ENCODE measurements at regions not wholly inside any gene's neighbourhood (a gene's known extent, or its start where the extent isn't known, plus 50 kb on each side); places are given as distances from the start of the nearest gene placed in this dataset.
"Not testable (repeated sequence)": the region's sequence is repeated elsewhere in the genome, so short reads cannot be mapped to it uniquely, and the experiment has no call there.

- DNase-seq: no peak
These were observed 101.8 kb upstream of the EIF5 start for GRCh38 chr14:103232031-103232808.

DNA sequence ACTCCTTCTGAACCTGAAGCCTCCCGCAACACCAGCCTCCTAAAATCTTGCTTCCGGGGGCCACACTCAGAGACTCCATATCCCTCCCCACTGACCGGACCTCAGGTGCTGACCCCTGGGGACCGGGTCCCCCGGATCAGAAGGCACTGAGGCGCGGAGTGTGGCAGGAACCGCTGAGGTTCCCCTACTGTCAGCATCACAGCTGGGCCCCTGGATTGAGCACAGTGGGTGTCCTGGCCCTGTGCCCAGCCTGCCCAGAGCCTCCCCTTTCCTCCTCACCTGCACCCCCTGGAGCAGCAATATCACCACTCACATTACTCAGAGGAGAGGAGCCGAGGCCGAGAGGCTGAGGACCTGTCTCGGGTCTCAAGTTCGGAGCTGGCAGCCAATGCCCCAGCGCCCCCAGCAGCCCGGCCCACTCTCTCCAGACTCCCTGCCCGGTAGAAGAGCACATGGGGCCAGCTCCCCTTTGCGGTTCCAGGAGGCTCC is 101.2 kb upstream of the EIF5 start:
- no peak for DNase-seq

DNA sequence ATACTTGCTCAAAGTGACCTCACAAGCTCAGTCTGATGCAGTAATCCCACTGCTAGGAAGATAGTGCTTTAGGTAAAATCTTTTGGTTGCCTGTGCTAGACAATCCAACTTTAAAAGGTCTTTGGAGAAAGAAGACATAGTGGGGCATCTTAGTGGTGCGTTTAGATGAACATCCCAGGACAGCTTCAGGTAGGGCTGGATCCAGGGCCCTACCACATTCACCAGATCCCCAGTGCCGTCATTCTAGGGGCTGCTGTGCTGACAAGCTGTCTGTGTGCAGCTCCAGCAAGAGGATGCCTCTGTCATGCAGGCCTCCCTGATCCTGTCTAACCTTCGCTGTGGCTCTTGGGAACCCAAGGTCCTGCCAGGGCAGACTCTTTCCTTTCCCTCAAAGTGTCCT is 100.7 kb upstream of the EIF5 start:
- no peak for DNase-seq

- DNase-seq: not testable (repeated sequence)
These were observed 99.2 kb upstream of the EIF5 start for GRCh38 chr14:103234826-103235225.

DNA sequence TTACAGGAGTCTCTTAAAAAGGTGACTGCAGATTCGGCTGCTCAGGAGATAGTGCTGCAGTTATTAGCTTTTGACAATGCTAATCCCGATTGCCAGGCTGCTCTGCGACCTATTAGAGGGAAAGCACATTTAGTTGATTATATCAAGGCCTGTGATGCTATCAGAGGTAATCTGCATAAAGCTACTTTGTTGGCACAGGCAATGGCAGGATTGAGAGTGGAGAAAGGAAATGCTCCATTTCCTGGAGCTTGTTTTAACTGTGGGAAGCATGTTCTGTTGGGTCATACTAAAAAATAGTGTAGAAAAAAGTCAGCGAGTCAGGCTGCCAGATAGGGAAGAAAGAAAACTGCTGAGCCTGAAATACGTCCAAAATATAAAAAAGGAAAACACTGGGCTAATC is 98.5 kb upstream of the EIF5 start:
- not testable (repeated sequence) for DNase-seq

DNA sequence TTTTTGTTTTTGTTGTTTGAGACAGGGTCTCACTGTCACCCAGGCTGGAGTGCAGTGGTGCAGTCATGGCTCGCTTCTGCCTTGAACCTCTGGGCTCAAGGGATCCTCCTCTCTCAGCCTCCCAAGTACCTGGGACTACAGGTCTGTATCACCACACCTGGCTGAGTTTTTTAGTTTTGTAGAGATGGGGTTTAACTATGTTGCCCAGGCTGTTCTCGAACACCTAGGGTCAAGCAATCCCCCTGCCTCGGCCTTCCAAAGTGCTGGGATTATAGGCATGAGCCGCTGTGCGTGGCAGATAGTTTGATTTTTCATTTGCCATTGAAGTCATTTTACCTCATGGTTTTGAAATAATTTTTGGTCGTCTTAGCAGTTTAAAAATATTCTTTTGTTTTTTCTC is 94.3 kb upstream of the EIF5 start:
- DNase-seq: no peak

- no peak for DNase-seq
These were observed 92.5 kb upstream of the EIF5 start for GRCh38 chr14:103241531-103241930.

DNA sequence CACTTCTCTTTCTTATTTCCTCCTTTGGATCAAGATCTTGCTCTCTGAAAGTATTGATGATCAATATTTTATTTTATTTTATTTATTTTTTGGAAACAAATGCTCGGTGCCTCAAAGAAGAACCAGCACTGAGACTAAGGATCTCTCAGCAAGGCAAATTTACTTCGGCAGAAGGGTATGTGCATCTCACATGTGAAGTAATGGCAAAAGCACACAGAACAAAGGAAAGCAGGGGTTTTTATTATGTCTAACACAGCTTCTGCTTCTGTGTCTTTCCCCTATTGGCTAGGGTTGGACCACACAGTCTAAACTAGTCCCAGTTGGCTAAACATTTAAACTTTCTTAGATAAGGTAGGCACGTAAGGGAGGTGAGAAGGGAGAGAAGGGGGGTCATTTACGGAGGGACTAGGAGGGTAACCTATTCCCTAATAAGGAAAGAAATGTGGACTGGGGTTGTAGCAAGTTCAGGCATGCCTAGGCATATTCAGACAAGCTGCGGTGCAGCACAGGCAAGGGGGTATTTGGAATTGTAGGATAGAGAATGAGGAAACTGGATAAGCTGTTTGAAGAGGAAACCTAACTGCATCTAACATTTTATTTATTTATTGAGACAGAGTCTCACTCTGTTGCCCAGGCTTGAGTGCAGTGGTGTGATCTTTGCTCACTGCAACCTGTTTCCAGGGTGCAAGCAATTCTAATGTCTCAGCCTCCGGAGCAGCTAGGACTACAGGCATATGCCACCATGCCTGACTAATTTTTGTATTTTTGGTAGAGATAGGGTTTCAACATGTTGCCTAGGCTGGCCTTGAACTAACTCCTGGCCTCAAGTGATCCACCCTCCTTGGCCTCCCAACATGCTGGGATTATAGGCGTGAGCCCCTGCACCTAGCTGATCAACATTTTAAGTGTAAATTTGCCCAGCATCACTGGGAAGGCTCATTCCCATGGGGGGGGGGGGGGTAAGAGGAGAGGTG is 90.0 kb upstream of the EIF5 start:
- DNase-seq: no peak

DNA sequence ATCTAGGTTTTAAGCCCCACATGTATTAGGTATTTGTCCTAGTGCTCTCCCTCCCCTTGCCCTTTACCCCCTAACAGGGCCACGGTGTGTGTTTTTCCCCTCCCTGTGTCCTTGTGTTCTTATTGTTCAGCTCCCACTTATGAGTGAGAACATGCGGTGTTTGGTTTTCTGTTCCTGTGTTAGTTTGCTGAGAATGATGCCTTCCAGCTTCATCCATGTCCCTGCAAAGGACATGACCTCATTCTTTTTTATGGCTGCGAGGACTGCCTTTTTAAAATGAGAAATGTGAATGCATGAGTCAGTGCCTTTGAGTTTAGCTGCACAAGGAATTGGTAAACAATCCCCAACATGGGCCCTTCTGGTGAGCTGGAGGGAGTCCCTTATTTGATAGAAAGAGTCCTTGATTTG is 88.4 kb upstream of the EIF5 start:
- not testable (repeated sequence) for DNase-seq

DNA sequence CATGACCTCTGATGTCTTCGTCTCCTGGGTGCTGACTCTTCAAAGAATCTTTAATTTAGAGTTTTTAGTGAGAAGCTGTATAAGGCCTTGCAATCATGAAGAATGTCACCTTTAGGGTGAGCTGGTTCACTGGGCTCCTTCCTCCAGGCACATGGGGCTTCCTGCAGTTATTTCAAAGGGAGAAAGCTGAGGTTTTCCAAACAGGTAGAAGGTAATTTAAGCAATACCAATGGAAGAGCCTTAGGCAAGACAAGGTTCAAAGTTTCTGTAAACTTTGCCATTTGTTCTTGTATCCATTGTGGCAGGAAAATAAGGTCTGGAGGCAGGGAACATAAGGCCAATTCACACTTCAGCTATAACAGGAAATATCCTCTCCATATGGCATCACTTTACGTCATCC is 88.0 kb upstream of the EIF5 start:
- no peak for DNase-seq

DNA sequence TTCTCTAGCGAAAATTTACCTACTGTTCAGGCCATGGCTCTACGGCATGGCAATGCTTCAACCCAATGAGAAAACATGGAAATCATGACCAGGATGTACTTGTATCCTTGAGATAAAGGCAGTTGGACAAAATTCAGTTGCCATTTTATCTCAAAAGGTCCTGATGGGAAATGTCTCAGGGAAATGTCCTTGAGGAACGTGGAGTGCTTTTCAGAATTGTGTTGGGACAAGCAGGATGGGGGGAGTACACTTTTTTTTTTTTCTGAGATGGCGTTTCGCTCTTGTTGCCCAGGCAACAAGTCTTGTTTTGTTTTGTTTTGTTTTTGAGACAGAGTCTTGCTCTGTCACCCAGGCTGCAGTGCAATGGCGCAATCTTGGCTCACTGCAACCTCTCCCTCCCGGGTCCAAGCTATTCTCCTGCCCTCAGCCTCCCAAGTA is 86.8 kb upstream of the EIF5 start:
- DNase-seq: no peak

DNA sequence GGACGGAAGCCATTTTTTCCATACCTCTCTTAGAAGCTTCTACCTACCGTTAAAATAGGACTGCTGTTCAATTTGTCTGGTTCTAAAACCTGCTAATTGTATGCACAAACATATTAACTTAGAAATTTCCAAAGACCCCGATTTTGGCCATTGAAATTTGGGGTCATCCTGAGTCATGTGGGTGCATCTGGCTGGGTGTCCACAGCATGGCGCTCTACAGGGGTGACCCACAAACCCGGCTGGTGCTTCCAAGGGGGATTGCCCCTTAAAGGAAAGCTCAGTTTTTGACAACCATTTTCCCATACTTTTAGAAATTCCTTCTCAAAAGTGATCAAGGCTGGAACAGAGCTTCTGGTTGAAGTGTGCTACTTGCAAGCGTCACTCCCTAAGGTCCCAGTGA is 83.9 kb upstream of the EIF5 start:
- DNase-seq: no peak

DNA sequence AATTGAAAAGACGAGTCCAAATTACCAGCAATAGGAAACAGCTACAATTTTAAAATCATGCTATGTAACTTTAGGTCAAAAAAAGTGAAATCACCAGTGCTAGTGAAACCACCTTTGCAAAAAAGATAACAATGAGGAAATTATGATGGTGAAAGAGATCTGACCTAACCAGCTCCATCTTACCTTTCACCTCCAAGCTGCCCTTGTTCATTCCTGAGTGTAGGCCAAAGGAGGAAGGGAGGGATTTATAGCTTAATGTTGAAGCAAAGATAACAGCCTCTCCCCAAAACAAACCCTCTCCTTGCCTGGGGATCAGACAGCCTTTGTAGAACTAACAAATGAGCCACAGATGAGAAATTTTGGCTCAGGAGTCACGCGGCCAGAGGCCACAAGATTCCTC is 83.2 kb upstream of the EIF5 start:
- no peak for DNase-seq

DNA sequence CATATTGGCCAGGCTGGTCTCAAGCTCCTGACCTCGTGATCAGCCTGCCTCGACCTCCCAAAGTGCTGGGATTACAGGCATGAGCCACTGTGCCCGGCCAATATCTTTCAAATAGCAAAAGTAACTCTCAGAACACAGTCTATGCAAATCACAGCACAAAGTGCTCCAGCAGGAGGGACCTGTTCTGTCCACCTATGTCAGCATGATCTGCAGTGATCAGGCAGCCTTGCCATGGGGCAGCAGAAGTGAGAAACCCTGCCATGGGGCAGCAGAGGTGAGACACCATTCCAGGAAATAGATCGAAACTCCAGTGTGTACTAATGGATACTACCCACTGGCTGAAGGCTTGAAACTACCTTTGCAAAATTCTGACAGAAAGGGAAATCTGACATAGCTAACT is 78.5 kb upstream of the EIF5 start:
- no peak for DNase-seq

DNA sequence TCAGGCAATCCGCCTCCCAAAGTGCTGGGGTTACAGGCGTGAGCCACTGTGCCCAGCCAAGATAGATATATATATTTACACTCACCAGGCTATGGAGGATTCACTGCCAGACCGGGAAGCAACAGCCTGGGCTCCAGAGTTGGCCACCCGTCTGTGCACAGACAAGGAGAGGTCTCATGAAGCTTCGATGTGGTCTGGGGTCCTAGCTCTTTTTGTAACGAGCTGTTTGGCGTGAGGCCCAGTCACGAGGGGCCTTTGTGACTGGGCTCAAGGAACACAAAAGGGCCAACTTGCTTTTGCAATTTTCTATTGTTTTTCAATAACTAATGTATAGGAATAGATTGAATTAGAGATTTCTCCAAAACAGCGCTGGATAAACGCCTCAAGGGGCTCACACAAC is 77.6 kb upstream of the EIF5 start:
- no peak for DNase-seq

DNA sequence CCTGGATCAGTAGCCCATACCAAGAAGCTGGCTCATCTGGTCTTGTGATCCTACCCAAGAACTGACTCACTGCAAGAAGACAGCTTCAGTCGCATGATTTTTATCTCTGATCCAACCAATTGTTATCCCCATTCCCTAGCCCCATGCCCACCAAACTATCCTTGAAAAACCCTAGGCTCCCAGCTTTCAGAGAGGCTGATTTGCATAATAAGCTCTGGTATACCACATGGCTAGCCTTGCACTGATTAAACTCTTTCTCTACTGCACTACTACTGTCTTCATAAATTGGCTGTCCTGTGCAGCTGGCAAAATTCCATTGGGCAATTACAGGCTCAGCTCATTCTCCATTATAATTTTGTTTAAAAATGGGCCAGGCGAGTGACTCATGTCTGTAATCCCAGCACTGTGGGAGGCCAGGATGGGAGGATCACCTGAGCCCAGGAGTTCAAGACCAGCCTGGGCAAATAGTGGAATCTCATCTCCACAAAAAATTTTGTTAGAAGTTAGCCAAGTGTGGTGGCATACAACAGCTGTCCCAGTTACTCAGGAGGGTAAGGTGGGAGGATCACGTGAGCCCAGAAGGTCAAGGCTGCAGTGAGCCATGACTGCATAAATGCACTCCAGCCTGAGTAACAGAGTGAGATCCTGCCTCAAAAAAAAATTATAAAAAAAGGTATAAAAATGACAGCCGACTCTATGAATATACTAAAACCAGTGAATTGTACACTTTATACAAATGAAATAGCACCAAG is 76.7 kb upstream of the EIF5 start:
- DNase-seq: no peak

GRCh38 chr14:103258211-103258610 is 75.8 kb upstream of the EIF5 start:
- no peak for DNase-seq

- DNase-seq: no peak
These were observed 74.9 kb upstream of the EIF5 start for GRCh38 chr14:103259184-103259583.

DNA sequence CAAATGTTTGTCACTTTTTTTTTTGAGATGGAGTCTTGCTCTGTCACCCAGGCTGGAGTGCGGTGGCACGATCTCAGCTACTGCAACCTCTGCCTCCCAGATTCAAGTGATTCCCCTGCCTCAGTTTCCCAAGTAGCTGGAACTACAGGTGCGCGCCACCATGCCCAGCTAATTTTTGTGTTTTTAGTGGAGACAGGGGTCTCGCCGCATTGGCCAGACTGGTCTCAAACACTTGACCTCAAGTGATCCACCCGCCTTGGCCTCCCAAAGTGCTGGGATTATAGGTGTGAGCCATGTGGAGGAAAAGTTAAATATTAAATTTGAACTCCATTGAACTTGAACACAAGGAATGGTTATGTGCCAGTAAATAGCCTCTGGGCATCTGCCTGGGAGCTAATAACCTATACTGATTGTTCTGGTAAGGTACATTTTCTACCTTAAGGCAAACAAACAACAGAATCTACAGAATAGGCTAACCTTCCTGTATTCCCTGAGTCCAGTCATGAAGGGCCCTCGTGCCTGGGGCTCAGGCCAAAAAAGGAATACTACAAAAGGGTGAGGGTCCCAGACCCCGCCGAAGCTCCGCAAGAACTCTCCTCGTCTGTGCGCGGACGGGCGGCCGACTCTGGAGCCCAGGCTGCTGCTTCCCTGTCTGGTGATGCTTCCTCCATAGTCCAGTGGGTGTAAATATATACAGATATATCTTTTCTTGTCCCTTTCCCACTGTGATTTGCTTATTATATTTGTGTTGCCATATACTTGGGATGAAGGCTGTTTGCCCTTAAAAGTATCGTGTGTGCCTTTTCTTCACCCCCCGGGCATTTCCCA is 74.0 kb upstream of the EIF5 start:
- no peak for DNase-seq

DNA sequence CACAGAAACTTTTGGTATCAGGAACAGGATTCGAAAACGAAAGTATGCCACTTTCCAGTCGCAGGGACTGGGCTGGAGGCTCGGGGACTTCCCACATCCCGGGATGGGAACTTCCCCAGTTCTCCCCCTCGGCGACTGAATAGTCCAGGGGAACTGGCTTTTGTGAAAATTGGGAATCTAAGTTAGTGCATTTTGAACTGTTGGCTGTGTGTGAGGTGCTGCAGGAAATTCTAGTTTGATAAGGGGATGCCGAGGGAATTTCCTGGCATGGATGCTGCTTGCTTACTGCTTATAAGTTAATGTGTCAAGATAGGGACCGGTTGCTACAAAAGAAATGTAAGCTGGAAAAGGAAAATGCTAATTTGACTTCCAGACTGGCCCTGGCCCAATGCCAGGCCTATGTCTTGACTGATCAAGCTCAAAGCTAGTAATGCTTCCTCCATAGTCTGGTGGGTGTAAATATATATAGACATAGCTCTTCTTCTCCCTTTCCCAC is 73.4 kb upstream of the EIF5 start:
- DNase-seq: no peak

- no peak for DNase-seq
These were observed 66.7 kb upstream of the EIF5 start for GRCh38 chr14:103267226-103267910.

Measured in AML-193 (cell line).